HG02571 (cell line): ENCODE measurements at regions not wholly inside any gene's neighbourhood (a gene's known extent, or its start where the extent isn't known, plus 50 kb on each side); places are given as distances from the start of the nearest gene placed in this dataset.

Source experiments
- ATAC-seq: cut with Tn5 transposase; IDR thresholded peaks from one replicate; pipeline ENCODE4 v1.9.1; 2021; ENCODE audit warnings: mild to moderate bottlenecking, moderate library complexity; ENCODE audit not compliant: unreplicated experiment

DNA sequence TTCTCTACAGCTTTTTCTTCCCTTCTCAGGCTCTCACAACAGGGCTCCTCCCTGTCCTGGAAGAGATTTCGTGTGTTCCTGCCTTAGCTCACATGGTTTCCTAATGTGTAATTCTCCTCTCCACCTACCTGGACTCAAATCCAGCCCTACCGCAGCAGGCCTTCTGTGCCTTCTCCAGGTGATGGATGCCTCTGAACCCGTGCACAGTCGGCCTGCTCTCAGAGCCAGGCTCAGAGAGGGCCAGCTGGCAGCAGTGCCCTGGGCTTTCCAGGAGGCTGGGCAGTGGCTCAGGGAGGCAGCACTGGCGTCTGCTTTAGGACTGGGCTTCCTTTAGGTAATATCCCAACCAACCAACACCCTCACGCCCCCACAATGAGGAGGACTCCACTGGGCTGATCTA lies 123.2 kb upstream of the TMC3 start:
- no peak for ATAC-seq

DNA sequence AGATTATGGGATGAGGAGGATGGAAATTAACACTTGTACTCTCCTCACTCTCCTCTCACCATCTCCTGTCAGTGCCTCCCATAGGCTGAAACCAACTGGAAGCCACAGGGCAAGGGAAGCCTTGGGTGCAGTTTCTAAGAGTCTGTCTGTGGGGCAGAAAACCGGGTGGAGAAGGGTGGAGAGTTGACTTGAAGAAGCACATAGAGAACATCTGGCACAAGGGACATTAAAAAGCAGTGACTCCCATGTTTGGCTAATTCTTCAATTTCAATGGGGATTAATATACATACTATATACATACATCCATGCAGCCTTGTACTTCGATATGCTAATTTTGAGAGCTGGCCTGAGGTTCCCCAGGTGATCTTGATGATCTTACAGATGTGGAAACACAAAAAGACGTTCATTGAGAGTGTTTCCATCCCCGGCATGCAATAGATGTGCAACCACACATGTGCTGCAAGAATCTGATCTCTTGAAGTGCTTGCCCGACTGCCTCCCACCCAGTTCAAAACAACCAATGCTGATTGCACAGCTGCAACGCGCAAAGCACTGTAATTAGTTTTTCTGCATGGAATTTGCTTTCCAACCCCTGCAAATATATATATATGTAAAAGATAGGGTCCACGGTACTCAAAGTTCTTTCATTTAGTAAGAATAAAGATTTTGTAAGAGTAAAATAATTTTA lies 121.9 kb upstream of the TMC3 start:
- ATAC-seq: no peak

- no peak for ATAC-seq
These were observed 119.1 kb upstream of the TMC3 start for GRCh38 chr15:81492969-81493645.

DNA sequence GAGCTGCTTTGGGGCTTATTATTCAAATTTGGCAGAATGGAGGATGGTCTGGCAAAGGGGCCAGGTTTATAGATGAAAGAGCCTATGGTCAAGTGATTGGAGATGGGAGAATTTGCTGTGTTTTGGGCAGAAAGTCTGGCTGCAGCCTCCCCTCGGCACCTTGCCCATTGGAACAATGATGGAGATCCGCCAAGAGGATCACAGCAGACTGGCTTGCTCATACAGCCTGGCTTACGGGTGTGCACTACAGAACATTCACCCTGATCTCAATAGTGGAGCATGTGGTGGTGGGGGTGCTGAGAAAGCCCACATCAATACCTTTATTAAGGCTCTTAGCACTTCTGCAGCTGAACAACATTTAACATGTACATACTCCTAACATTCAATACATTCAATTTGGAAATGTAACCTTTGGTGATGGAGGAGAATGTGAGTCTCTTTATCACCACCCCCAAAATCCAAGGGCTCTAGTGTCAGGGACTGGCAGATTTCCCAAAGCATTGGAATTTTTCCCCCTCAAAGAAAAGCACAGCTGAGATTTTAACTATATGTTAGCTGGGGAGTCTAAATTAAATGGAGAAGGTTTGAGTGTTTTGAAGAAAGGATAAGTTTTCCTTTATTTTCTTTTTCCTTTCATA lies 118.4 kb upstream of the TMC3 start:
- ATAC-seq: no peak

DNA sequence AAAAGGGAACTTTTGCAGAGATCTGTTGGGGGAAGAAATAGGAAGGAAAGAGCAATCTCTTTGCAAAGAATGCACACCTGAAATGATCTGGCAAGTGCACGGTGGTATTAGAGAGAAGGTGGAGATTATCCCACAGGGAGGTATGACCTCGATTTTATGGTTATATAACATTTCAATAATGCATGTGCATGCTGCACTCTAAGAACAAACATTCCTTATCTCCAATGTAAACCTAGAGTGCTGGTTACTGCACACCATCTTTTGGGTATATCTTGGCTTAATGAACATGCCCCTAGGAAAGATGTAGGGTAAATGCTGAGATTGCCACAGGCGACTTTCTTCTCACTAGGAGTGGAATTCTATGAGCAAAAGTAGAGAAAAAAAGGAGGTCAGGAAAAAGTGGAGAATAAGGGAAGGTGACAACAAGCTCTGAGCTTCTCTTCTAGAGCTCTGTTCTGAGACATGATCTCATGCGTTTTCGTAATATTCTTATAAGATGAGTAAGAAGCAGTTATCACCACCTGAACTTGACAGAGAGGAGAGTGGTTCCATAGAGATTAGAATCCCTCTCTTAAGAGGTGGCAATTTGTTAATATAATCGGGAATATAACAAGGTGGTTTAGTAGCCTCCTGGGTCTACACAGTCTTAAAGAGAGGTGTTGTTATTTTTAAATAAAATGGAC lies 117.5 kb upstream of the TMC3 start:
- ATAC-seq: no peak

DNA sequence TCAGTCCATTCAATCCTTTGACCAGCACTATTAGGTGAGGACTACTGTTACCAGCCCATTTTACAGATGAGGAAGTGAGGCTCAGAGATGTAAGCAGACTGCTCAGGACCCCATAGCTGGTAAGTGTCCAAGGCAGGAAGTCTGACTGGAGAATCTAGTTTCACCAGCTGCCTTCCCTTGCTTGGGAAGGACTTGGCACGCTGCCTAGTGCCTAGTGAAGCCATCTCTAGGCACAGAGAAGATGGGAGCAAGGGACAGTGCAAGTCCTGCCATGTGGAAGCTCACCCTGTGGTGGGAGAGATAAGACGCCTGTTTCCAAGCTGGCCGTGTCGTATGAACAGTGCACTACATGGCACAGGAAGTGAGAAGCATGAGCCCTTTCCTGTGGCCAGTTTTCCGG lies 111.8 kb upstream of the TMC3 start:
- ATAC-seq: no peak

DNA sequence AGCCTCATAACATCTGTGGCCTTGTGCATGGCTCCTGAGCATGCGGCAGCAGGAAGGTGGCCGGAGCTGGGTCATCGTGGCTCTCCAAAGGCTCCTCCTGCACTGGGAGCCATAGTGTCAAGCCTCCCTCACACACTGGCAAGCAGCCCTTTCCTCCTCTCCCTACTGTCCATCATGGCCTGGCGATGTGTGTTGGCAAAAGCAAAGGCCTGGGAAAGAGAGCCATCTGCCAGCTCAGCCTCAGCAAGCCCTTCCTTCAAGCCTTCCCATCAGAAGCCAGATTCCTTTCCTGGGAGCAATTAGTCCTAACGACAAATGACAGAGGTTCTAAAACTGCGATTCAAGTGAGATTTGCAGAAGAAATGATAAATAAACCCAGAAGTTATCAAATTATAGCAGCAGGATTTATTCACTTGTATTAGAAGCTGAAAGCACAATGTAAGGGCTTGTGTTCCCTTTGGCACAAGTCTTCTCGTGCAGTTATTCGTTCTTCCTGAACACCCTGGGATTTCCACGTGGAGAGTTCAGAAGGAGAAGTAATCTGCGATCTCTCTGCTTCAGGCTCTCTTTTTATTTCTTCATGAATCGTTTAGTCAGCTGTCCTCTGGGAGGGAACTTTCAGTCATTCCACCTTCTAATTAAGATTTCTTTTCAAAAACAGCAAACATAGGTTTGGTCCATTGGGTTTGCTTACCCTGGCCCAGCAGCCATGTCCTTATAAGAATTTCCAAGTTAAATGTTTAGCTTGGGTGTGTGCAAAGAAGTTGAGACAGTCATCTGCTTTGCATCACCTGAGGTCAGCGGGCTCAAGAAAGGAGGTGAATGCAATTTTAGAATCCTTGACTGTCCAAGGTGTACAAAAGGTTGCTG lies 110.3 kb upstream of the TMC3 start:
- ATAC-seq: no peak

GRCh38 chr15:81483496-81483895 lies 109.5 kb upstream of the TMC3 start:
- no peak for ATAC-seq

DNA sequence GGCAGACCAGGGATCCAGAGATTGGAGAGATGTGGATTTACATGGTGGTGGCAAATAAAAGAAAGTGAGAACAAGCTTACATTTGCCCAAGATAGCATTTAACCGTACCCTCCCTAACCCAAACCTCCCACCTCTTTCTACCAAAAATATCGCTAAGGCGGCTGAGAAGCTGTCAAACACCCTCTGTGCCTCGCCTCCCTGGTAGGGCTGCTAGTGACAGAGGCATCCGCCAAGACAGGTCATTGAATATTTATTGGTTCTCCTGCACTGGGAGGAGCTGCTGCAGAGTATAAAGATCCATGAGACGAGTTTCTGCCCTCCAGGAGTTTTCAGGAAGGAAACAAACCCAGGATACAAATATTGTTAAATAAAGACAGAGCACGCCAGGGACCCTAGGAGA lies 107.3 kb upstream of the TMC3 start:
- no peak for ATAC-seq

DNA sequence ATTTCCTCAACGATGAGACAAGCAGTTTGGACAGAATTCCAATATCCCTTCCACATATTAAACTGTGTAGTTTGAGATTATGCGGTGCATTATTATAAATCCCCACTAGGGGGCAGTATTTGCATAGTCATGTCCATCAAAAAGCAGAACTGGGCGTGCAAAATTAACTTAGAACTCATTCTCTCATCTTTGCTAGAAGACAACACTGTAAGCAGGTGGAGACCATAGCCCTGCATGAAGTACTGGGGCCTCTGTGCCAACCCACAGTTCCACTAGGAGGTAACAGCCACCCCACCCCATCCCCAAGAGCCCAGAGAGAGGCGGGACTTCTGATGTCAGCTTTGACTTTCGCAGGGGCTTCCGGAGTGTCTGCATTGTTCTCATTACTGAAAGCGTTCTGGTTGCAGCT lies 106.6 kb upstream of the TMC3 start:
- no peak for ATAC-seq

DNA sequence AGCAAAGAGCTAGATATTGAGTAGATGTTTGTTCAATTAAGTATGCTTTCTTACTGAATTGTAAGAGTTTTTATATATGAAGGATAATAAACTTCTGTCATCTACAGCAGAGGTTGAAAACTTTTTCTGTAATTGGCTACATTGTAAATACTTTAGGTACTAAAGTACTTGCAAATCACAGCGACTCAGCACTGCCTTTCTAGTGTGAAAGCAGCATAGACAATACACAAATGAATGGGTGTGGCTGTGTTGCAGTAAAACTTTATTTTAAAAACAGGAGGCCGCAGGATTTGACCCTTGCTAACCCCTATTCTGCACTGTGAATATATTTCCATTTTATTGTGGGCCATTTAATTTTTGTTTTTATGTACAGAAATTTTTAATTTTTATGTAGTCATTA lies 104.3 kb upstream of the TMC3 start:
- no peak for ATAC-seq

DNA sequence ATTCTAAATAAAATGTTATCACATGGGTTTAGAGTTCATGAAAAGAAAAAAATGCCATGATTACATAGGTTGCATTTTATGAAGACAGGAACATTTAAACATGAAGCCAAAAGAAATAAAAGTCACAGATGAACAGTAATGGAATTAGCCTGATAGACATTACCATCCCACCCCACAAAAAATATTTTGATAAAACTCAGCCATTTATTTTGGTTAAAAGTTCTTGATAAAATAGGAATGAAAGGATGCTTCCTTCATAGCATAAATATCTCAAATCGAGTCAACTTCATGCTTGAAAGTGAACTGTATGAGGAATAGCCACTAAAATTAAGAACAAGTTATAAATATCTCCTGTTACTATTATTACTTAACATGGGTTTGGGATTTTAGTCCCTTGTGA lies 101.9 kb upstream of the TMC3 start:
- no peak for ATAC-seq

DNA sequence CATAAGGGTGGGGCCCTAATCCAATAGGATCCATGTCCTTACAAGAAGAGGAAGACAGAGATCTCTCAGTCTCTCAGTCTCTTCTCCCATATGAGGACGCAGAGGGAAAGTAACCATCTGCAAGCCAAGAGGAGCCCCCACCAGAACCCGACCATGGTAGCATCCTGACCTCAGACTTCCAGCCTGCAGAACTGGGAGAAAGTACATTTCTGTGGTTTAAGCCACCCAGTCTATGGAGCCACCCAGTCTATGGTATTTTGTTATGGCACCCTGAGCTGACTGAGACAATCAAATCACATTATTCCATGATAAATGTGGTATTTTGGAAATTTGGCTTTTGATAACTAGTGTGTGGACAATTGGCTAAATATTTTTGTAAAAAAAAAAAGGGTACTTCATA lies 101.5 kb upstream of the TMC3 start:
- no peak for ATAC-seq

GRCh38 chr15:81473946-81474345 lies 99.9 kb upstream of the TMC3 start:
- no peak for ATAC-seq

- ATAC-seq: no peak
These were observed 99.2 kb upstream of the TMC3 start for GRCh38 chr15:81473177-81473576.

DNA sequence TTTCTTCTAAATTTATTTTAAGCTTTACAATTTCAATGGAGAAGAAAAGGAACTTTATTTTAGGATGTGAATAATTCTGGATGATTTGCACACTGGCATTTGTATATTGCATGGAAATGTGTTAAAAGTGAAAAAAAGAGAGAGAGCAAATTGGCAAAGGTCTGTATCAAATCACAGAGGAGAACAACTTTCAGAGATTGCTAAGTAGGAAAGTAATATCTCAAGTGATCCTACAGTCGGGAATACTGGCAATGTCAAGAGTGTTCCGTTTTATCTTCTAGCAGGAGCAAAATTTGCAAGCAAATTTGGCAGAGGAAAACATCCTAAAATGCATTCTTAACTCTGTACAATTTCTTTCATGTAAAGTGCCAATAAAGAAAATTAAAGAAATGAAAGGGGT lies 97.1 kb upstream of the TMC3 start:
- no peak for ATAC-seq

DNA sequence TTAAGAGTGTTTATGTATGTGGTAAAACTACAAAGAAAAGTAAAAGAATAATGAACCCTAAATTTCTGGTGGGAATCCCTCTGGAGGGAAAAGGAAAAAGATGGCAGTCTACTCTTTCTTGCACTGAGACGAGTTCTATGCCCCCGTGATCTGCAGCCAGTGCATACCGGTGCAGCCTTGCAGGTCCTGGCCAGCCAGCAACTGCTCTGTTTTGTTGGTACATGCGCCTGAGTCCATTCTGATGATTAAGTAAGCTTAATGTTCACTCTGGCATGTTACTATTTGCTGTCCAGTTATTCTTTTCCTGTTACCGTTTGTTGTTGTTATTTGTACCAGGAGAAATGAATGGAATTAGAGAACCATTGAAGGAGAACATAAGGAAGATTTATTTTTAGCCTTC lies 95.1 kb upstream of the TMC3 start:
- no peak for ATAC-seq

- ATAC-seq: no peak
These were observed 92.7 kb upstream of the TMC3 start for GRCh38 chr15:81466741-81467140.

- ATAC-seq: no peak
These were observed 80.0 kb upstream of the TMC3 start for GRCh38 chr15:81454024-81454423.

- no peak for ATAC-seq
These were observed 76.7 kb upstream of the TMC3 start for GRCh38 chr15:81450721-81451120.
